ENCODE measurements at regions not wholly inside any gene's neighbourhood (a gene's known extent, or its start where the extent isn't known, plus 50 kb on each side); places are given as distances from the start of the nearest gene placed in this dataset.

DNA sequence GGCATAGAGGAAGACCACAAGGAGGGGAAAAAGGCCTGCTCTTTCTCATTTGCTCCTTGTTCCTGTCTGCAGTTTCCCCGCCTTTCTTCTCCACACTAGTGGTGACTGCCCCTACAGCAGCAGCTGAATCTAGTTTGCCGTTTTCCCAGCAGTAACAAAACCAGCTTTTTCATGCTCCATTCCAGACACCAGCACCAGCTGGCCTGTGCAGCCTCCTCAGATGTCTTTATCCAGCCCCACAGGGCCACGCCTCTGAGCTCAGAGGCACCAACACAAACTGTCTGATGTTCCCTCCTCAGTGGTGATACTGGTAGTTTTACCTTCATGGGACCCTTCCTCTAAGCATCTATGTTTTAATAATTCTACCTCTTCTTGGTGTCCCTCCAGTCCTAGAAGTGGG is 70.4 kb upstream of the SLC24A3 start:
- no peaks in the 10 kb centered on the region for H3K9me3 ChIP-seq
- no peaks in the 10 kb centered on the region for H3K27me3 ChIP-seq (ENCODE audit: insufficient read depth)
- H2AFZ ChIP-seq (ENCODE audit: low read depth): no peak overlapping the region
- CTCF ChIA-PET: no interaction called here
- POLR2A ChIA-PET: no interaction called here
- H3K4me1 ChIP-seq (ENCODE audit: control insufficient read depth in 1 of 2, insufficient read depth in 2 of 2, low read depth in 1 of 2, low read length in 1 of 2): no peaks in the 10 kb centered on the region
- H3K27ac ChIP-seq (ENCODE audit: low read depth in 2 of 2, low read length in 1 of 2): no peak overlapping the region
- H3K36me3 ChIP-seq (replicated peaks in 1 of 2; ENCODE audit: control insufficient read depth in 1 of 2, insufficient read depth in 2 of 2, low read length in 1 of 2): no peaks in the 10 kb centered on the region
- TF ChIP-seq MXI1 (IDR thresholded peaks at IDR 0.05; ENCODE audit: low read depth, low read length) (no peak), RXRA (IDR thresholded peaks at IDR 0.05; ENCODE audit: borderline replicate concordance, low read depth) (no peak), RCOR1 (IDR thresholded peaks at IDR 0.05; ENCODE audit: low read length) (no peak), YY1 (IDR thresholded peaks at IDR 0.05; ENCODE audit: low read depth) (no peak), MEF2A (IDR thresholded peaks at IDR 0.05; ENCODE audit: borderline replicate concordance, low read depth) (no peak)
- TF ChIP-seq, protein P1, sequence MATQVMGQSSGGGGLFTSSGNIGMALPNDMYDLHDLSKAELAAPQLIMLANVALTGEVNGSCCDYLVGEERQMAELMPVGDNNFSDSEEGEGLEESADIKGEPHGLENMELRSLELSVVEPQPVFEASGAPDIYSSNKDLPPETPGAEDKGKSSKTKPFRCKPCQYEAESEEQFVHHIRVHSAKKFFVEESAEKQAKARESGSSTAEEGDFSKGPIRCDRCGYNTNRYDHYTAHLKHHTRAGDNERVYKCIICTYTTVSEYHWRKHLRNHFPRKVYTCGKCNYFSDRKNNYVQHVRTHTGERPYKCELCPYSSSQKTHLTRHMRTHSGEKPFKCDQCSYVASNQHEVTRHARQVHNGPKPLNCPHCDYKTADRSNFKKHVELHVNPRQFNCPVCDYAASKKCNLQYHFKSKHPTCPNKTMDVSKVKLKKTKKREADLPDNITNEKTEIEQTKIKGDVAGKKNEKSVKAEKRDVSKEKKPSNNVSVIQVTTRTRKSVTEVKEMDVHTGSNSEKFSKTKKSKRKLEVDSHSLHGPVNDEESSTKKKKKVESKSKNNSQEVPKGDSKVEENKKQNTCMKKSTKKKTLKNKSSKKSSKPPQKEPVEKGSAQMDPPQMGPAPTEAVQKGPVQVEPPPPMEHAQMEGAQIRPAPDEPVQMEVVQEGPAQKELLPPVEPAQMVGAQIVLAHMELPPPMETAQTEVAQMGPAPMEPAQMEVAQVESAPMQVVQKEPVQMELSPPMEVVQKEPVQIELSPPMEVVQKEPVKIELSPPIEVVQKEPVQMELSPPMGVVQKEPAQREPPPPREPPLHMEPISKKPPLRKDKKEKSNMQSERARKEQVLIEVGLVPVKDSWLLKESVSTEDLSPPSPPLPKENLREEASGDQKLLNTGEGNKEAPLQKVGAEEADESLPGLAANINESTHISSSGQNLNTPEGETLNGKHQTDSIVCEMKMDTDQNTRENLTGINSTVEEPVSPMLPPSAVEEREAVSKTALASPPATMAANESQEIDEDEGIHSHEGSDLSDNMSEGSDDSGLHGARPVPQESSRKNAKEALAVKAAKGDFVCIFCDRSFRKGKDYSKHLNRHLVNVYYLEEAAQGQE (IDR thresholded peaks at IDR 0.05; ENCODE audit: low read depth, low read length): no peak
- TF ChIP-seq, protein P2, sequence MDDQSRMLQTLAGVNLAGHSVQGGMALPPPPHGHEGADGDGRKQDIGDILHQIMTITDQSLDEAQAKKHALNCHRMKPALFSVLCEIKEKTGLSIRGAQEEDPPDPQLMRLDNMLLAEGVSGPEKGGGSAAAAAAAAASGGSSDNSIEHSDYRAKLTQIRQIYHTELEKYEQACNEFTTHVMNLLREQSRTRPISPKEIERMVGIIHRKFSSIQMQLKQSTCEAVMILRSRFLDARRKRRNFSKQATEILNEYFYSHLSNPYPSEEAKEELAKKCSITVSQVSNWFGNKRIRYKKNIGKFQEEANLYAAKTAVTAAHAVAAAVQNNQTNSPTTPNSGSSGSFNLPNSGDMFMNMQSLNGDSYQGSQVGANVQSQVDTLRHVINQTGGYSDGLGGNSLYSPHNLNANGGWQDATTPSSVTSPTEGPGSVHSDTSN (IDR thresholded peaks at IDR 0.05): no peak
- TF ChIP-seq, protein P3, sequence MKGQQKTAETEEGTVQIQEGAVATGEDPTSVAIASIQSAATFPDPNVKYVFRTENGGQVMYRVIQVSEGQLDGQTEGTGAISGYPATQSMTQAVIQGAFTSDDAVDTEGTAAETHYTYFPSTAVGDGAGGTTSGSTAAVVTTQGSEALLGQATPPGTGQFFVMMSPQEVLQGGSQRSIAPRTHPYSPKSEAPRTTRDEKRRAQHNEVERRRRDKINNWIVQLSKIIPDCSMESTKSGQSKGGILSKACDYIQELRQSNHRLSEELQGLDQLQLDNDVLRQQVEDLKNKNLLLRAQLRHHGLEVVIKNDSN (IDR thresholded peaks at IDR 0.05; ENCODE audit: borderline replicate concordance, low read depth): no peak
- DNase-seq: no peak
- no peak overlapping the region for H3K4me3 ChIP-seq (ENCODE audit: low read depth in 2 of 2, low read length in 1 of 2)
- H3K9ac ChIP-seq: no peak overlapping the region
- H4K20me1 ChIP-seq (ENCODE audit: insufficient read depth): no peaks in the 10 kb centered on the region
- no peak overlapping the region for H3K4me2 ChIP-seq
- H3K79me2 ChIP-seq (ENCODE audit: insufficient read depth): no peaks in the 10 kb centered on the region
- H3F3A ChIP-seq (replicated peaks; ENCODE audit: insufficient read depth): no peaks in the 10 kb centered on the region
- no peaks in the 10 kb centered on the region for H3K9me2 ChIP-seq
- 4% methylated on average over 3 of the region's 3 CpGs for WGBS (ENCODE audit: low lambda C conversion rate)

DNA sequence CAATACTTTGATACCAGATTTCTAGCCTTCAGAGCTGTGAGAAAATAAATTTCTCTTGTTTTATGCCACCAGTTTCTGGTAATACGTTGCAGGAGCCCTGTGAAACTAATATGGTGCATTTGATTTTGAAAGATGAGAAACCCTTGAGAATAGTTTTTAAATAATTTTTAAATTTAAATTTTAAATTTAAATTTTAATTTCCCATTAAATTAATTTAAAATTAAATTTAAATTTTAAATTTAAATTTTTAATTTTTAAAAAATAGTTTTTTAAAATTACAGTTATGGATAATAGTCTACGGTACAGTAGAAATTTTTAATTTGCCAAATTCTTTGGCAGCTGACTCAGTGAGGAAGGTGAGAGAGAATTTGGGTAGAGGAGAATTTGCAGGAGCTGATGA is 68.6 kb upstream of the SLC24A3 start:
- ChIA-PET CTCF (no interaction called here), POLR2A (no interaction called here)
- H4K20me1 ChIP-seq (ENCODE audit: insufficient read depth): no peaks in the 10 kb centered on the region

More for the DNA sequence above, 68.6 kb upstream of the SLC24A3 start:
- Histone ChIP-seq H3K9me2 (no peaks in the 10 kb centered on the region), H3K79me2 (ENCODE audit: insufficient read depth) (no peaks in the 10 kb centered on the region), H3K27me3 (ENCODE audit: insufficient read depth) (no peaks in the 10 kb centered on the region), H3K4me1 (ENCODE audit: control insufficient read depth in 1 of 2, insufficient read depth in 2 of 2, low read depth in 1 of 2, low read length in 1 of 2) (no peaks in the 10 kb centered on the region), H2AFZ (ENCODE audit: low read depth) (no peak overlapping the region), H3K9ac (no peak overlapping the region), H3K27ac (ENCODE audit: low read depth in 2 of 2, low read length in 1 of 2) (no peak overlapping the region), H3F3A (replicated peaks; ENCODE audit: insufficient read depth) (no peaks in the 10 kb centered on the region), H3K36me3 (replicated peaks in 1 of 2; ENCODE audit: control insufficient read depth in 1 of 2, insufficient read depth in 2 of 2, low read length in 1 of 2) (no peaks in the 10 kb centered on the region), H3K4me3 (ENCODE audit: low read depth in 2 of 2, low read length in 1 of 2) (no peak overlapping the region), H3K4me2 (no peak overlapping the region), H3K9me3 (no peaks in the 10 kb centered on the region)
- no peak for DNase-seq
- WGBS (ENCODE audit: low lambda C conversion rate): 26% methylated on average over 2 of the region's 2 CpGs
- TF ChIP-seq, protein P4, sequence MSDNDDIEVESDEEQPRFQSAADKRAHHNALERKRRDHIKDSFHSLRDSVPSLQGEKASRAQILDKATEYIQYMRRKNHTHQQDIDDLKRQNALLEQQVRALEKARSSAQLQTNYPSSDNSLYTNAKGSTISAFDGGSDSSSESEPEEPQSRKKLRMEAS (IDR thresholded peaks at IDR 0.05; ENCODE audit: low read depth): no peak
- TF ChIP-seq, protein P3 (IDR thresholded peaks at IDR 0.05; ENCODE audit: borderline replicate concordance, low read depth): no peak
- TF ChIP-seq, protein P2 (IDR thresholded peaks at IDR 0.05): no peak
- no peak for TF ChIP-seq RXRA (IDR thresholded peaks at IDR 0.05; ENCODE audit: borderline replicate concordance, low read depth)
- TF ChIP-seq NFIC (IDR thresholded peaks at IDR 0.05; ENCODE audit: borderline replicate concordance): no peak
- TF ChIP-seq RFX5 (IDR thresholded peaks at IDR 0.05; ENCODE audit: low read length): no peak
- no peak for TF ChIP-seq NRF1 (IDR thresholded peaks at IDR 0.05; ENCODE audit: low read depth, low read length)
- TF ChIP-seq TCF12 (IDR thresholded peaks at IDR 0.05): no peak
